HG03135 (cell line): ENCODE measurements at regions not wholly inside any gene's neighbourhood (a gene's known extent, or its start where the extent isn't known, plus 50 kb on each side); places are given as distances from the start of the nearest gene placed in this dataset.

Experiments used
- ATAC-seq: cut with Tn5 transposase; IDR thresholded peaks from one replicate; pipeline ENCODE4 v1.9.1; 2021; ENCODE audit warnings: mild to moderate bottlenecking, moderate library complexity; ENCODE audit not compliant: unreplicated experiment

DNA sequence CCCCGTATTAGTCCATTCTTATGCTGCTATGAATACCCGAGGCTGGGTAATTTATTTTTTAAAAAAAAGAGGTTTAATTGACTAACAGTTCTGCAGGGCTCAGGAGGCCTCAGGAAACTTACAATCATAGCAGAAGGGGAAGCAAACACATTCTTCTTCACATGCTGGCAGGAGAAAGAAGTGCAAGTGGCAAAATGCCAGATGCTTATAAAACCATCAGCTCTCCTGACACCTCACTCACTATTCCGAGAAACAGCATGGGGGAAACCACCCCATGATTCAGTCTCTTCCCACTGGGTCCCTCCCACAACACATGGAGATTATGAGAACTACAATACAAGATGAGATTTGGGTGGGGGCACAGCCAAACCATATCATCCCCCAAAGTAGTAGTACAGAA is 2148.5 kb upstream of the PIK3C3 start:
- no peak for ATAC-seq

DNA sequence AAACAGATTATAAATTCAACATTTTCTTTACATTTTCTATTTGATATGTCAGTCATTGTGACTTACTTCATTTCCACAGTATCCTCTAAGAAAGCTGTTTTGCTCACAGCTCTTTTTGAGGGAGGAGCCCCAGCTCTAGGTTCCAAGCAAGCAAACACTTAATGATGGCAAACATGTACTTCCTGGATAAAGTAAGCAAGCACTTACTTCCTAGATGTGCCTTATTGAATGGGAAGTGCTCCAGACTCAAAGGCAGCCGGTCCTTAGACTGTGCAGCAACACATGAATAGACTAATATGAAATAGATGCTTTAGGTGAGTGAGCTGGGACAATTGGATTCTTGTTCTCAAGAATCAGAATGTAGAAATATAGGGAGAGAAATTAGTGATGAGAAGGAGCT is 2149.8 kb upstream of the PIK3C3 start:
- no peak for ATAC-seq

DNA sequence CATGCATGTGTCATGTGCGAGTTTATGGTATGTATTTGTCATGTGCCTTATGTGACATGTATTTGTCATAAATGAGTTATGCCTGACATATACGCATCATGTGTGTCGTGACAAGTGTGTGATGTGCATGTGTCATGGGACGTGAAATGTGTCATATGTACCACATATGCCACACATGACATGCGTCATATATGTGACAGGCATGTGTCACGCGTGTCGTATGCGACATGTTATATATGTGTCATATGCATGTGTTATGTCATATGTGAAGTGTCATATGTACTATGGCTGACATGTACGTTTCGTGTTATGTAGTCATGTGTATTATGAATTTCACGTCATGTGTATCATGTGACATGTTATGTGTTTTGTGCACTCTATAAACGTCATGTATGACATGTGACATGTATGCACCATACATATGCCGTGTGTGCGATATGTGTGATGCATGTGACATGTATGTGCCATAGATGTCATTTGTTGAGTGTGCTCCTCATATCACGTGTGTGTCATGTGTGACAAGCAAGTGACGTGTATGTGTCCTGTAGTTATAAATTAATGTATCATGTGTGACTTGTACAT is 2152.3 kb upstream of the PIK3C3 start:
- no peak for ATAC-seq

DNA sequence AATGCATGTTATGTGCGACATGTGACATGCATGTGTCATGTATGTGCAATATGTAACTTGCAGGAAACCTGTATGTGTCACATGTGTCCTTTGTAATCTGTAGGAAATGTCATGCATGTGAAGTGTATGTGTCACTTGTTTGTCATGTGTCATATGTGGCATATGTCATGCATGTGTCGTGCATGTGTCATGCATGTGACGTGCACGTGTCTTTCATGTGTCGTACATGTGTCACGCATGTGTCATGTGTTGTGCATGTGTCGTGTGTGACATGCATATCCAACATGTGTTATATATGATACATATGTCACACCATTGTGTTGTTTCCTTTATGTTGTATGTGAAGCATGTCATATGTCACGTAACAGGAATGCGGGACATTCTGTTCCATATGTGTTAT is 2153.2 kb upstream of the PIK3C3 start:
- no peak for ATAC-seq

DNA sequence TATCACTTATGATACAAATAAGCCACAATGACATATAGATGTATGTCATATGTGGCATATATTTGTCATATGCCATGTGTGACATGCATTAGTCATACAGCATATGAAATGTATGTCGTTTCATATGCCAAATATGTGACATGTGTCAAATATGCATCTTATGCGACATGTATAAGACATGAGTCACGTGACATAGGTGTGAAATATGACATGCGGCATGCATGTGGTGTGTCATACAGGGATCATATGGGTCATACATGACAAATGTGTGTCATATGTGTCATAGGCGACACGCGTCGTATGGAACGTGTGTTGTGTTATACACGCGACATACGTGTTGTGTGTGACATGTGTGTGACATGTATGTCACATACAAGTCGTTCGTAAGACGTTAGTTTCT is 2154.0 kb upstream of the PIK3C3 start:
- ATAC-seq = no peak

DNA sequence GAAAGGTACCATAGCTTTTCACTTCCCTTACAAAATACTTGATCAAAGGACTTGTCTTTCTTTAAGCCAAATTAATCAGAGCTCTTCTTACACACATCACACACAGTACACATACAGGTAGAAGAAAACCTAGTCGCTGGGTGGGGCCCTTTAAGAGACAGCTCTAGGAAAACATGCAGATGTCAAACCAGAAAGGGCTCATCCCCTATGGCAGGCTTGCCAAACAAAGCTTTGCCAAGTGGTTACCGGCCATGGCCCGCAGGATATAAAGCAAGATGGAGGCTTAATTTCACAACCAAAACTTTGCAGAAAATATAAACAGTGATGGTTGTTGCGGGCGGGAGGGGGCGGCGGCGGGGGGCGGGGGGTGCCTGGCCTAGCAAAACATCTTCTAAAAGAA is 2156.0 kb upstream of the PIK3C3 start:
- ATAC-seq = no peak

DNA sequence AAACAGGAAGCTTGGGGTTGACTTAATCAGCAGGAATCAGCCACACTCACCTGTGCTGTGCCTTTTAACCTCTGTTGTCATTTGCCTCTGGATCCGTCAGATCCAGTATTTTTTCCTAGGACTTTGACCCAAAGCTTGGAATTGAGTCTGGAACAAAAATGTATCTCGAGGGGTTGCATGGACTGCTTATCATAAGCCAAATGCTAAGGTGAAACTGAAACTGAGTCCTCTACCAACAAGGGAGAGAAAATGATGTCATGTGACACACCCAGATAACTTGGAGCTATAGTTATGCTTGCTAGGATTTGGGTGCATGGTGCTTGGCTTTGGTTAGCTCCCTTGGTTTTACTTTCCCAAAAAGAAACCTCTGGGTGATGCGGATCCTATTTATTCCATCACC is 2158.6 kb upstream of the PIK3C3 start:
- no peak for ATAC-seq

DNA sequence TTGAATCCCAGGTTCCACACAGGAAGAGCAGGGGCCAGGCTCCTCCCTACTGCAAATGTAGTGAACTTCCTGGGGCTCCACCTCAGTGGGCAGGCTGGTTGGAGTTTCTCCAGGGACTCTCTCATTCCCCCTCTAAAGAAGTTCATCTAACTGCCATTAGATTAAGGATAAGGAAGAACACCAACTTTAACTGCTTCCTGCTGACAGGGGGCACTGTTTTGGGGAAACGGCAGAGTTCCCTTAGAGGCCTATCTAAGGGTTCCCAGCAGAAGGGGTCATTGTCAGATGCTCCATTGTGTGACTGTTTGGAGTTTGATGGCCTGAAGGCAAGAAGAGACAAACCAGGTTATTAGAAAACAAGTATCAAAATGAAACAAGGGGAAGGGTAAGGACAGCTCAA is 2159.7 kb upstream of the PIK3C3 start:
- no peak for ATAC-seq

DNA sequence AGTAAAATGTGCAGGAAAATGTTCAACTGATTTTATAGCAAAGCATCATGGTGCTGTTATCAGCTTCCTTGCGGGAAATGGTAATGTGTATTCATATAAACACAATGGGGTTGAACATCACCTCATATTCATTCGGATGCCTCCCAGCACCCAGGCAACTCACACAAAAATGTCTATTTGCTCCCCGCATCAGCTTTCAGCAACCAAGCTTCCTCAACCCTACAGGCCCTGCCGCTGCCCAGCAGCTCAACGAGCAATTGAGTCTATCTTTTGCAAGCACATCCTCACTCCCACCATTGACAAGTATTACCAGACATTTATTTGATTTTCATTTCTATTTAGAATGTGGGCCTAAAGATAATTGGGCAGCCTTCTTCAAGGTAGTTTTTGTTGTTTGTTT is 2161.4 kb upstream of the PIK3C3 start:
- no peak for ATAC-seq

DNA sequence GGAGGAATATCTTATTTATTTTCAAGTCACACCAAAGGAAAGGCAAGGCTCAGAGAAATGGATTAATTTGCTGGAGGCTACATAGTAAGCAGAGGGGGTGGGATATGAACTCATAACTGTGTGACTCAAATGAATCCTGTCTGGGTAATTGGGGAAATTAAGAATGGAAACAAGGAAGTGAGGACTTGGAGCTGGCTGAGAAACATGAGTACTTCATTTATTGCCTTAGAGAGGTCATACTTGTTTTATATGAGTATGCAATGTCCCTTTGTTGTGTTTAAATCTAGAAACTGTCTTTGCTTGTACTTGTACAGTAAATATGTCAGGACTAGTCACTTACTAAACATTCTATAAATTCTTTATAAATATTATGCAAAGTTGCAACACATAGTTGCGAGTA is 2166.7 kb upstream of the PIK3C3 start:
- no peak for ATAC-seq

DNA sequence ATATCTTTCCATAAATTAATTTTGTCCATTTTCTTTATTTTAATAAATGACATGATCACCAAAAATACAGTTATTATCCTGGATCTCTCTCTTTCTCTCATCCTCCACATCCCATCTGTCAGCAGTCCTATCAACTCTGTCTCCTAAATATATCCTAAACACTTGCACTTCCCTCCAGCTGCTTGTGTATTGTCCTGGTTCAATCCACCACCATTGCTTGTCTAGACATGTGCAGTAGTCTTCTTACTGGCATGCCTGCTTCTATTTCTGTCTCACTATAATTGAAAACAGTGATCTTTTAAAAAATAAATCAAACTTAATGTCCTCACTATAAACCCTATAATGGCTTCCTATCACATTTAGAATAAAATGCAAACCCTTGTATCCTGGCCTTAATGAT is 2168.6 kb upstream of the PIK3C3 start:
- ATAC-seq = no peak

DNA sequence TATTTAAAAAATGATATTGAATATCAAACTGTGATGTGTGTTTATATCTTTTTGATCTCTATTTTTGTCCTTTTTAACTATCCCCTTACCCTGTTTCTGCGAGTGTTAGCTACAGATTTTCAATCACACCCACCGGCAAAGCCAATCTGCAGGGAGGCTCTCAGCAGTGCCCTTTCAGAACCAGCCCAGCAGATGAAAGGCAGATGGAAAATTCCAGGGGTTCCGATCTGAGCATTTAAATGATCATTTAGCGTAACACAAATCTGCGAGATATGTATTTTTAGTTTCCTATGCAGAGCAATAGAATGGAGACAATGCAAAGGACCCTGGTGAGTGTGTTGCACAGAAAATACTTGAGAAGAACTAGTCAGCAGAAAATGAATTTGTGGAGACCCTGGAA is 2170.5 kb upstream of the PIK3C3 start:
- no peak for ATAC-seq

DNA sequence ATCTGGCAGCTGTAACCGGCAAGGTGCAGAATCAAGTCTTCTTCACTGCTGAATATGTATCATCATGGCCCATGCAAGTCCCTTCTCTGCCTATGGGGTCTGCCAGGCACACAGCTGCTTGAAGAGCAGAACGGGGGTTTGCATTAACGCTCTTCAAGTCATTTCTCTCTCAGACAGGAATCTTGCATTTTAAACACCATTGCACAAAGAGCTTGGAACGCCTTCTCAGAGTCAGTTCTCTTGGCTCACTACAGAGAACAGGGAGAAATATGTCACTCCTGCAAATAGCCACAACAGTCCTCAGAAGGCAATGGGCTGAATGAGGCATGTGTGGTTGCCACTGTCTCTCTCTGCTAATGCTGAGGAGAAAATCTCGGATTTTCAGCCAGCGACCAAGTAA is 2173.5 kb upstream of the PIK3C3 start:
- no peak for ATAC-seq

DNA sequence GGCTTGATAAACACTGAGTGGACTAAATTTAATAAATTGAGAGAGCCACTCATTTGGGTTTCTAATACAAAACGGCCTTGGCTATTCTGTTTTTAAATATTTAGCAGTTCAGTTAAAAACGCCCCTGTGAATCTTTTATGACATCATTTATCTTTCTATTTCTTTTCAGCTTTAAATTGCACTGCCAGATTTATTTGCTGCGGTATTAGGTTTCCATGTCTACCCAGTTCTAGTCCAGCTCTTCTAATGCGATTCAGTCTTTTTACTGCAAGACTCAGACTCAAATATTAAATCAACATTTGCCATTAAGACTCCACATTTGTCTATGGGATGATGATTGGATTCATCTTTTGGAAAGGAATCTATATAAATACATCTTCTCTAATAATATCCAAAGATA is 2174.3 kb upstream of the PIK3C3 start:
- no peak for ATAC-seq

DNA sequence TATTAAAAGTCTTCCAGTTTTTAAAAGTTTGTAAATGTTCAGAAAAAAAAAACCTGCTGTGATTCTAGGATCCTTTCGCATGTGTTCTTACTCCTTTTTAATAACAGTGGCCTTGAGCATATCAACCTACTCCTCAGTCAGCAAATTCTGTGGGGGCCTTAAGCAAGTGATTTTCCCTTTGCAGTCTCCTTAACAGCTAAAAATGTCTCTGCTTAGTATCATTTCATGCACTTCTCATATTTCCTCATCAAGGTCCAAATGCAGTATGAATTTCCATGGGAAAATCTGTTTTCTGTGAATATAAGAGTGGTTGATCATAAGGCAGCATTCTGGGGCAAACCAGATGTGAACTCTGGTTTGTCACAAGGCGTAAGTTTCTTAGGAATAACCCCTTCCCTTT is 2175.1 kb upstream of the PIK3C3 start:
- no peak for ATAC-seq

DNA sequence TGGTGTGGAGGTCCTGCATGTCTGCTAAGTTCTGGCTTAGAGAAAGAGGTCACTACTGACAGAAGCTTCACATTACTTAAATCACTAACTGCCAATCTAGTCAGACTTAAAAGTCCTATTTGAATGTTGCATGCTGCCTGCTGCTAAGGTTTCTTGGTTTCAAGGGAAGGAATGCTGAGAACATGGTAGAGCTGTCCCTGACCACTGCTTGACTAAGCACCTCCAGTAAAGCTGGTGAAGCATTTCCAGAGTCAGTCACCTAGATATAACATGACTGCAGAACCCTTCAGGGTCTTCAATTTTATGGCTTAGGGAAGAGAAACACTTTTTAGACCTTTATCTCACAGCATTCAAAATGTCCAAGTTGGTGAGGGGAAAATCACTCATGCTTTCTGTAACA is 2178.3 kb upstream of the PIK3C3 start:
- ATAC-seq = no peak

DNA sequence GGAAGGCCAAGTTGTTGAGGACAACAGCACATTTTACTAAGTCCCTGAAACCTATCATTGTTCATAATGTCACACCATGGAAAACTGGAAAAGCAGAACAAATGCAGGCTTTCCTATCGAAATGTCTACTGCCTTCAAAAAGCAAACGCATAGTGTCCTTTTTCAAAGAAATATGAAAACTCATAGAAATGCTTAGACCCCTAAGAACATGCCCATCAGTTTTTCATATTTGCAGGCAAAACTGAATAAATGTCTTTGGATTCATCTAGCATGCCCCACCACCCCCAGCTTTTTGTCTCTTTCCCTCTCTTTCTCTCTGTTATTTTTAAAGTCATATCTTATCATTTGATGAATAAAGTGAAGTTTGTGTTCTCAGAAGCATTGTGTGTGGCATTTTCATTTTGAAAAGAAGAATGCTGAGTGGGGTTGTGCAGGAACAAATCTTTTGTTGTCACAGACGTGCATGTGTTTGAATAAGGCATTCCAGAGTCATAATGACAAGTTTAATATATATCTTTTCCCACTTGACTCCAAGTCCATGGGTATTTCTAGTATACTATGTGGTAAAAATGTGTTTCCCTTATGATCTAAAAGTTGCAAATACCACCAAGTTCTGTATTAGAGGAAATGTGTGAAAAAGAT is 2180.0 kb upstream of the PIK3C3 start:
- no peak for ATAC-seq

DNA sequence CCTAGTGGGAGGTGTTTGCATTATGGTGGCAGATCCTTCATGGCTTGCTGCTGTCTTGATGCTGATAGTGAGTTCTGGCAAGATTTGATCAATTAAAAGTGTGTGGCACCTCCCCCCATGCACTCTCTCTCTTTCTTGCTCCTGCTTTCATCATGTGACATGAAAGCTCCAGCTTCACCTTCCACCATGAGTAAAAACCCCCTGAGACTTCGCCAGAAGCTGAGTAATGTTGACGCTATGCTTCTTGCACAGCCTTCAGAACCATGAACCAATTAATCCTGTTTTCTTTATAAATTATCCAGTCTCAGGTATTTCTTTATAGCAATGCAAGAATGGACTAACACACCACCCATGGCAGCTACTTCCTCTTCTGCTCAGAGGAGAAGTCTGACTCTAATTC is 2181.4 kb upstream of the PIK3C3 start:
- ATAC-seq = no peak

DNA sequence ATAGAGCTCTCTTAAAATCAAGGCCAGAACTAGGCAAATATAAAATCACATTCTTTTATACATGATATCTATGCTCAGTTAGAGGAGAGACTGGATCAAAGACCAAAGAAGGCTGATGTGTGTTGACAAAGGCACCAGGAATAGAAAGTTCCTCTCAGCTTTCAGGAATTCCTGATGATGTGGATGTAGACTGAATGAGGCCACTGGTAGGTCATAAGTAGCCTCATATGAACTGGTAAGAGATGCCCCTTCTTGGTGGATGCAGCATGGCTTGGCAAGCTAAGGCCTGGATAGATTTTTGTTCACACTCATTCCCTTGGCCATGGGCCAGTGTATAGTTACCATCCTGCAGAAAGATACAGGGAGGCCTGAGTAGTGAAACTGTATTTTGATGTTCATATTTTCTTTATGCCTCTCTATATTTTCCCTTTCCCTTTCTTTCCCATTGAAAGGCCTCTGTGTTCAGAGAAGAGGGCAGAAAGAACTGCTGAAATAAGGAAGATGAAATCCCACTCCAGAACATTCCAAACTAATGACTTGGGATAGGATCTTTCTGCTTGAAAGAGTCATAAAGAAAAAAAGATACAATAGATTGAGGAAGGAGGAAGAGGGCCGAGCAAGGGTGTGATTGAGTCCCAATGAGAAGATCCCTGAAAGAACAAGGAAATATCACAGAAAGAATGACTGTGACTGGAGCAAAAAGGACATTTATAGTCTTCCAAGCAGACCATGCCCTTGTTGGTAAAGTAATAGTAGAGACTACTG is 2182.7 kb upstream of the PIK3C3 start:
- ATAC-seq = no peak

DNA sequence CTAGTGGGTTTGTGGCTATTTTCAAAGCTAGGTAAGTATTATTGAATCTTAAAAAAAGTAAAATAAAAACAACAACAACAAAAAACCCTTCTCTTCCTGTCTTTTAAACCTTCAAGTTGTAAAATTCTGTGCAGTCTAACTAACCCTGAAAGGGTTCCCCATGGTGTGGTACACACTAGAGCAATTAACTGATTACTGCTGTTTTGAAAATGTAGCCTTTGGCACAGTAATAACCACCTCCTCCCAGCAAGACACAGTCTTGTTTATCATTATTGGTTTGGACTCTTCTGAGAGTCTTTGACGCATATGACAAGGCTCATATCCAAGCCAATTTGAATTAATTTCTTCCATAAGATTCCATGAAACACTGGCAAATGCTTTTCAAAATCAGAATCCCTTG is 2184.6 kb upstream of the PIK3C3 start:
- no peak for ATAC-seq

DNA sequence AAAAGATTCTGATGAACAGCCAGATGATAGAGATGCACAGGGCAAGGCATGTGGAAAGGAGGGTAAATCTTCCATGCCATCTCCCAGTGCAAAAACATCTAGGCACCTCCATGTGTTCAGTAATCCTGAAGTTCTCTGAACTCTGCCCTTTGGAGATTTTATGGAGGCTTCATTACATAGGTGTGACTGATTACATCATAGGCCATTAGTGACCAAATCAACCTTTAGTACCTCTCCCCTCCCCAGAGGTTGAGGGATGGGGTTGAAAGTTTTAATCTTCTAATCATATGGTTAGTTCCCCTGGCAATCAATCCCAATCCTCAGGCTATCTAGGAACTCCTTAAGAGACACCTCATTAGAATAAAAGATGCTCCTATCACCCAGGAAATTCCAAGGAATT is 2190.2 kb upstream of the PIK3C3 start:
- ATAC-seq = no peak

DNA sequence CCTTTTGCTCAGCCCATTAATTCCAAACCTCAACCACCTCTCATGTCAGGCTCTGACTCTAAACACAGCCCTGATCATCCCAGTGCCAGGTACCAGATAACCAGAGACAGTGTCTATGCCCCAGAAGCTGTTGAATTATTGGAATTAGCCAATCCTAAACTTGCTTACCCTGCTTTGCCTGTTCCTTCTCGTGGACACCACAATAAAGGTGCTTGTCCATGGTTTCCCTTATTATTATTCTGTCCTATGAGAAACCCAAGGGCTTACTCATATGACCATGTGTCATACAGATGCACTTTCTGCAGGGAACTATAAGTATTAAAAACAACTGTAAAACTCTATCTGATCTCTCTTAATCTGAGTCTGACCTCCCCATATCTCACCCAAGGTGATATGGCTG is 2193.8 kb upstream of the PIK3C3 start:
- ATAC-seq = no peak

DNA sequence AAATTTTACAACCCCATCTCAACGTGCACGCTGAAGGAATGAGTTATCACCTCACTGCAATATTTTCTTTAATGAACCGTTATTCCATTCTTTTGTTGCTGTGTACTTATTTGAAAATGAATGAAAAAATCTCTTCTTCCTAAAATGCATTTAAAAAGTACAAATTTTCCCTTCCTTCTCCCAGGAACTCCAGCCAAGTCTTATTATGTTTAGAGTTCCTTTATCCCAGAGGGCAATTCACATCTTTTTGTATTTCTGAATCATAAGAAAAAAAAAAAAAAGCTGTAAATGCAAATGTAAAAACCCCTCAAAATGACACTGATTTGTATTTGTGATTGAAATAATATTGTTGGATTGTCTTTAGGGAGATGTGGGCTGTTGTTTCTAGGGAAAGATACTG is 2194.3 kb upstream of the CELF4 start:
- ATAC-seq = no peak
